ENCODE measurements at regions not wholly inside any gene's neighbourhood (a gene's known extent, or its start where the extent isn't known, plus 50 kb on each side); places are given as distances from the start of the nearest gene placed in this dataset.

GRCh38 chr5:17441351-17441750, 56.7 kb upstream of the TAF11L2 start:
- no peak for ATAC-seq (ENCODE audit: low read depth)
- intact Hi-C loops (cut with micrococcal nuclease), result no loop called here
- Mint-ChIP-seq H3K9me3 (peaks cover 11% of the 10 kb centered on the region), H3K27me3 (no peaks in the 10 kb centered on the region), H3K27ac (no peak overlapping the region), H3K36me3 (ENCODE audit: low read depth) (no peaks in the 10 kb centered on the region), H3K4me1 (peaks cover 11% of the 10 kb centered on the region), H3K4me3 (no peak overlapping the region)
- TF ChIP-seq CTCF (IDR thresholded peaks at IDR 0.05), result no peak
- no peak for DNase-seq
- ChIA-PET CTCF (no interaction called here), POLR2A (no interaction called here)

- Mint-ChIP-seq H3K27ac (no peak overlapping the region), H3K4me3 (no peak overlapping the region)
- POLR2A ChIA-PET, result no interaction called here
Measured at GRCh38 chr5:17443333-17444130, 54.5 kb upstream of the TAF11L2 start.

GRCh38 chr5:17444496-17444895, 53.5 kb upstream of the TAF11L2 start:
- intact Hi-C loops (cut with micrococcal nuclease), result no loop called here
- no peaks in the 10 kb centered on the region for H3K36me3 Mint-ChIP-seq (ENCODE audit: low read depth)
- ChIA-PET POLR2A (no interaction called here), CTCF (no interaction called here)
- H3K27me3 Mint-ChIP-seq, result no peaks in the 10 kb centered on the region
- DNase-seq, result no peak
- H3K27ac Mint-ChIP-seq, result no peak overlapping the region
- no peak for TF ChIP-seq CTCF (IDR thresholded peaks at IDR 0.05)
- no peak for ATAC-seq (ENCODE audit: low read depth)
- no peaks in the 10 kb centered on the region for H3K4me1 Mint-ChIP-seq
- no peak overlapping the region for H3K4me3 Mint-ChIP-seq
- peaks cover 17% of the 10 kb centered on the region for H3K9me3 Mint-ChIP-seq

More at GRCh38 chr5:17443333-17444130, 54.5 kb upstream of the TAF11L2 start:
- no peak for DNase-seq
- intact Hi-C loops (cut with micrococcal nuclease), result no loop called here
- Mint-ChIP-seq H3K9me3 (peaks cover 11% of the 10 kb centered on the region), H3K4me1 (no peaks in the 10 kb centered on the region), H3K36me3 (ENCODE audit: low read depth) (no peaks in the 10 kb centered on the region), H3K27me3 (no peaks in the 10 kb centered on the region)
- no peak for TF ChIP-seq CTCF (IDR thresholded peaks at IDR 0.05)
- ATAC-seq (ENCODE audit: low read depth), result no peak
- CTCF ChIA-PET, result no interaction called here

- DNase-seq (no peak), ATAC-seq (ENCODE audit: low read depth) (no peak)
- ChIA-PET POLR2A (no interaction called here), CTCF (no interaction called here)
- no peak for TF ChIP-seq CTCF (IDR thresholded peaks at IDR 0.05)
- intact Hi-C loops (cut with micrococcal nuclease), result no loop called here
- H3K27ac Mint-ChIP-seq, result no peak overlapping the region
- no peaks in the 10 kb centered on the region for H3K27me3 Mint-ChIP-seq
- no peaks in the 10 kb centered on the region for H3K4me1 Mint-ChIP-seq
- peaks cover 18% of the 10 kb centered on the region for H3K9me3 Mint-ChIP-seq
- no peaks in the 10 kb centered on the region for H3K36me3 Mint-ChIP-seq (ENCODE audit: low read depth)
- no peak overlapping the region for H3K4me3 Mint-ChIP-seq
Measured at GRCh38 chr5:17445185-17445584, 52.8 kb upstream of the TAF11L2 start.

All from activated B cell treated with CpG ODN at 0.5 μM for 24 hours (primary cell).